MG63 (cell line): ENCODE measurements at regions not wholly inside any gene's neighbourhood (a gene's known extent, or its start where the extent isn't known, plus 50 kb on each side); places are given as distances from the start of the nearest gene placed in this dataset.

Source experiments
- DNase-seq: peaks from one replicate; pipeline ENCODE4 v3.0.0-alpha.2; 2020
- H3K27me3 ChIP-seq: fragments of 250-450 bp; sonication (Bioruptor Pico); 2 replicates; pipeline ENCODE4 v1.5.1; 2020; ENCODE audit warnings: mild to moderate bottlenecking, moderate library complexity
- H3K36me3 ChIP-seq: fragments of 250-450 bp; sonication (Bioruptor Pico); 2 replicates; pipeline ENCODE4 v1.5.1; 2020; ENCODE audit warnings: mild to moderate bottlenecking, moderate library complexity
- H3K4me3 ChIP-seq: fragments of 250-450 bp; sonication (Bioruptor Pico); 2 replicates; pipeline ENCODE4 v1.5.1; 2020; ENCODE audit warnings: mild to moderate bottlenecking, moderate library complexity
- H3K9me3 ChIP-seq: fragments of 250-450 bp; sonication (Bioruptor Pico); 2 replicates; pipeline ENCODE4 v1.5.1; 2020; ENCODE audit warnings: mild to moderate bottlenecking, moderate library complexity

GRCh38 chr2:144211065-144211464, 308.9 kb downstream of the ZEB2 start:
- Histone ChIP-seq H3K27me3 (no peaks in the 10 kb centered on the region), H3K36me3 (no peaks in the 10 kb centered on the region), H3K9me3 (no peaks in the 10 kb centered on the region), H3K4me3 (no peak overlapping the region)
- DNase-seq, result no peak

- H3K36me3 ChIP-seq, result no peaks in the 10 kb centered on the region
Measured at GRCh38 chr2:144210076-144210475, 309.8 kb downstream of the ZEB2 start.

DNA sequence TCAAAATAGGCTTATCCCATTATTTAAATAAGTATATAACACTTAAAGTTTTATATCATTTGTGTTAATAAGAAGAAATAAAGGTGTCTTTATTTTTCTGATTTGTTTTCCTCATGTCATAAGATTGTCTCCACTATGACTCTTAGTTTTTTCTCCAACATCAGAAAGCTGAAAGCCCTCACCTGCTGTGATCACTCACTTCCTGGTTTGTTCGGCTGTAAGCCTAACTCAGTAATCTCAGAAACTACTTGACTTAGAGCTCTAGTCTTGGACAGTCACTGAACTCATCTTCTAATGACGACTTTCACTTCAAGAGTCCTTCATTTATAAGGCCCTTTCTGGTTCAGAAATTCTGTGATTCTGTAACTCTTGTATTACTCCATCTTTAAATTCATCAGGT, 311.0 kb downstream of the ZEB2 start:
- Histone ChIP-seq H3K36me3 (no peaks in the 10 kb centered on the region), H3K9me3 (no peaks in the 10 kb centered on the region), H3K4me3 (no peak overlapping the region), H3K27me3 (no peaks in the 10 kb centered on the region)
- DNase-seq, result no peak

More at GRCh38 chr2:144210076-144210475, 309.8 kb downstream of the ZEB2 start:
- Histone ChIP-seq H3K4me3 (no peak overlapping the region), H3K9me3 (no peaks in the 10 kb centered on the region), H3K27me3 (no peaks in the 10 kb centered on the region)
- DNase-seq, result no peak

GRCh38 chr2:144206019-144206418, 313.9 kb downstream of the ZEB2 start:
- DNase-seq, result no peak
- H3K36me3 ChIP-seq, result no peaks in the 10 kb centered on the region
- no peaks in the 10 kb centered on the region for H3K9me3 ChIP-seq
- H3K27me3 ChIP-seq, result no peaks in the 10 kb centered on the region
- H3K4me3 ChIP-seq, result no peak overlapping the region

DNA sequence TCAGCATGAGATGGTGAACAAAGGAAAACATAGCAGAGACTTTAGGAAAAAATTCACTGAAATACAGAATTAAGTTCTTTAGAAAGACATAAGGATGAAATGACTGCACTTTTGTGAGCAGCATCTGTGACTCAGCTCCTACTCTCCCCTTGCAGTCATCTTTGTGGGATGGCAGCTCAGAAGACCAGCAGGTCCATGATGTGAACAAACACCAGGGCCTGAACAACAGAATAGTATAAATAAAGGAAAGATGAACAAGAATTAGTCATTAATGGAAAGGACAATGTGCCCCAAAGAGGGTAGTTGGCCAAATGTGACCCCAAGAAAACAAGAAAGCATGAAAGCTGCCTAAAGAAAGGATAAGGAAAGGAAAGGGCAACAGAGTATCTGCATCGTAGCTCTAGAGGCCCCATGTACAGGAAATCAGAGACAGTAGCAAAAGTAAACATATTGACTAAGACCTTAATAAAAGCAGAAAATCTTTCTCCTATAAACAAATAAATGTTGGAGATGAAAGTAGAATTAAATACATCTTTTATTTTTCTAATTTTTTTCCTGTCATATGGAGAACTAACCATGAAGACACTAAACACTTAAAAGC, 318.0 kb downstream of the ZEB2 start:
- Histone ChIP-seq H3K4me3 (no peak overlapping the region), H3K36me3 (no peaks in the 10 kb centered on the region), H3K27me3 (no peaks in the 10 kb centered on the region), H3K9me3 (no peaks in the 10 kb centered on the region)
- peak; percentile 23 for DNase-seq

DNA sequence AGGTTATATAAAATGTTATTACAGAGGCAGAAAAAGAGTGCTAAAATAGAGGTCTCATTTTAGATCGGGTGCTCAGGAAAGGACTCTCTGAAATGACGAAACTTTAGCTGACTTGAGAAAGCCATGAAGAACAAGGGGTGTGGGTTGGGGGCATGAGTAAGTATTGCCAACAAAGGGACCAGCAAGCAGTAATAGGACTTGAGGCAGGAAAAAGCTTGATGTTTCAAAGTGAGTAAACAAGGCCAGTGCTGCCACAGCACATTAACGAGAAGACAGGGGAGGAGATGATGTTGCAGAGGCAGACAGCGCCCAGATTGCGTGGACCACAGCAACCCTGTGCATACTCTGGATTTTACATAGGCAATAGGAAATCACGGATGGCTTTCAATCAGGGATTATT, 318.8 kb downstream of the ZEB2 start:
- Histone ChIP-seq H3K4me3 (no peak overlapping the region), H3K27me3 (no peaks in the 10 kb centered on the region), H3K36me3 (no peaks in the 10 kb centered on the region), H3K9me3 (no peaks in the 10 kb centered on the region)
- no peak for DNase-seq

DNA sequence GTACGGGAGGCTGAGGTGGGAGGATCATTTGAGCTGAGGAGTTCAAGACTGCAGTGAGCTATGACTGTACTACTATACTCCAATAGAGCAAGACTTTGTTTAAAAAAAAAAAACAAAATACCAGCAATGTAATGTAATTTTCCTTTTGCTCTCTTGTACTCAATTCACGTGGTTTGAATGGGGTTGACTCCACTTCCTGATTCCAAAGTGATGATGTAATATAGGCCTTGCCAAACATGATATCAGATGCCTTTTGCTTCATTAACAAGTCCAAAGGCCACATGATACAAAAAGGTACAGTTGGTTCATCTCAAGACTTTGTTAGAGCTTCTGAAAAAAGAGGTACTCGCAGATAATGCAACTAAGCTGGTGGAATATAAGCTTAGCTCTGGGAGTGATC, 321.8 kb downstream of the ZEB2 start:
- no peak for DNase-seq
- Histone ChIP-seq H3K4me3 (no peak overlapping the region), H3K27me3 (no peaks in the 10 kb centered on the region), H3K36me3 (no peaks in the 10 kb centered on the region), H3K9me3 (no peaks in the 10 kb centered on the region)

GRCh38 chr2:144194326-144195071, 325.4 kb downstream of the ZEB2 start:
- Histone ChIP-seq H3K4me3 (no peak overlapping the region), H3K36me3 (no peaks in the 10 kb centered on the region), H3K9me3 (no peaks in the 10 kb centered on the region), H3K27me3 (no peaks in the 10 kb centered on the region)
- no peak for DNase-seq

GRCh38 chr2:144190908-144191605, 328.9 kb downstream of the ZEB2 start:
- Histone ChIP-seq H3K27me3 (no peaks in the 10 kb centered on the region), H3K4me3 (no peak overlapping the region), H3K9me3 (no peaks in the 10 kb centered on the region), H3K36me3 (no peaks in the 10 kb centered on the region)
- DNase-seq, result no peak

DNA sequence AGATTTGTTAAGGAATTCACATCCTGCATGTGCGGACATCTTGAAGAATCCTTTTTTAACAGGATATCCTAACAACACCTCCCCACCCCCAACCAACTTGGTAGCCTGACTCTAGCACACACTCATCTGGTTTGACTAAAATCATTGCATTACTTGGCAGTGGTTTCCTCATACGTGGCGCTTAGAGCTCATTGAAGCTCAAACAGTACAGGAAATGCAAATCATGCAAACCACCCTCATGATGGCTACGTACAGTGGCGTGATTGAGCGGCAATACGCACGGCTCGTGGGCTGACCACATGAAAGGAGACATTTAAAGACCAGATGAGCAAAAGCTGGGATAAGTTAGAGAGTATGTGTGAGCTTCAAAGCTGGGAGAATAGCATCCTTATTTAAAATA, 336.2 kb downstream of the ZEB2 start:
- Histone ChIP-seq H3K4me3 (no peak overlapping the region), H3K27me3 (no peaks in the 10 kb centered on the region), H3K36me3 (no peaks in the 10 kb centered on the region), H3K9me3 (no peaks in the 10 kb centered on the region)
- no peak for DNase-seq

DNA sequence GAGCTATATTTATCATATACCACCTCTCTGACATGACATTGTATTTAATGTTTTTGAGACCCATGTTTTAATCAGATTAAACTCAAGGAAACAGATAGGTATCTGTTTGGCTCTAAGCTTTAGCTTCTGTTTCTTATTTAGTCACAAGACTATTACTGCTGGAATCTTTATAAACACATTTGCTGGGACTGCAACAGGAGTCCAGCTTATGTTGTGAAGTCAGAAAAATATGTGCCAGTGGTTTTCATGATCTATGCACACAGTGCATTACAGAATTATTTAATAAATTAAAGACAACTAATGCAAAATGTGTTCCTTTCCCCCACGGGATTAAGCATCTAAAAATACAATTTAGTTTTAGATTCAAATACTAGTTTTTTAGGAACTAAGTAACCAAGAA, 338.9 kb downstream of the ZEB2 start:
- DNase-seq, result no peak
- H3K4me3 ChIP-seq, result no peak overlapping the region
- no peaks in the 10 kb centered on the region for H3K27me3 ChIP-seq
- no peaks in the 10 kb centered on the region for H3K36me3 ChIP-seq
- no peaks in the 10 kb centered on the region; the same call in 1 of the 2 replicates for H3K9me3 ChIP-seq

- no peaks in the 10 kb centered on the region for H3K27me3 ChIP-seq
- DNase-seq, result no peak
- H3K36me3 ChIP-seq, result no peaks in the 10 kb centered on the region
- H3K9me3 ChIP-seq, result no peaks in the 10 kb centered on the region; the same call in 1 of the 2 replicates
- H3K4me3 ChIP-seq, result no peak overlapping the region
Measured at GRCh38 chr2:144180131-144180530, 339.8 kb downstream of the ZEB2 start.

GRCh38 chr2:144170179-144170578, 349.7 kb downstream of the ZEB2 start:
- no peak overlapping the region for H3K4me3 ChIP-seq
- no peak for DNase-seq
- H3K36me3 ChIP-seq, result no peaks in the 10 kb centered on the region
- H3K27me3 ChIP-seq, result no peaks in the 10 kb centered on the region
- no peaks in the 10 kb centered on the region for H3K9me3 ChIP-seq

DNA sequence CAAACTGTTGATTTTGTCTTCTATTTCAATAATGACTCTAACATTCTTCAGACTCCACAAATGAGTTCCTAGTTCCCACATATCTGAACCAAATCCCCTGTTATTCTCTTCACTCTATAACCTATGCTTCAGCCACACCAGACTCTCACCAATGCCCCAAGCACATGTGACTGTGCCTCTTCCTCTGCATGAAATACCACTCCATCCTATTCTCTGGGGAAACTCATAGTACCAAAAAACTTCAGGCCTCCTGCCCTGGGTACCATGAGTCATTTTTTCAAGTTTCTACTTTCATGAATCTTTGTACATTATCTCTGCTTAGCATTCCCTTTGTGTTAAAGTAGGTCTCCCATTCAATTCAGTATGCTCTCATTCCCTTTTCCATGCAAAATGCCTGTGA, 353.2 kb downstream of the ZEB2 start:
- Histone ChIP-seq H3K27me3 (no peaks in the 10 kb centered on the region), H3K9me3 (no peaks in the 10 kb centered on the region), H3K4me3 (no peak overlapping the region), H3K36me3 (no peaks in the 10 kb centered on the region)
- no peak for DNase-seq

DNA sequence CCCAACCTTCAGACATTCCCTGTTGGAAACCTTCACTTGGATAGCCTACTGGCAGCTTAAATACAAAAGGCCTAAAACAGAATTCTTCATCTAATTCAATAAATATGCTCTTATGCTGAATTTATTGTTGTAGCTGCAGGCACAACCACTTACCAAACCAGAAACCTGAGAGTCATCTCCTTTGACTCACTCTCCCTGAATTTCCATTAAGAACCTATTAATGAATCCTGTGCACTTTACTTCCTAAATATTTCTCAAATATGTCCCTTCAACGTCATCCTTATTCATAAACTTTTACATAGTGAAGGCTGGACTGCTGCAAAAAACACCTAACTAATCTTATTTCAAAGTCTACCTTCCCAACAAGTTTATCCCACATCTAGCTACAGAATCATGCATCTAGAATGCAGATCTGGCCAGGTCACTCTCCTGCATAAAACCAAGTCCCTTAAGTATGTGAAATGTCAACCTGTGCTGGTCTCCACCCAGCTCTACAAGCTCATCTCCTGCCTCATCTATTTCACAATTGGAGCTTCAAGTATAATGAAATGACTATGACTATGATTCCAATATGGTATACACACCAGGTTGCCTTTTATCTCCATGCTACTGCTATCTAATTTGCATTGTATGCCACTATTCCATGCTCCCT, 354.2 kb downstream of the ZEB2 start:
- no peak for DNase-seq
- H3K36me3 ChIP-seq, result no peaks in the 10 kb centered on the region
- H3K9me3 ChIP-seq, result no peaks in the 10 kb centered on the region
- no peak overlapping the region for H3K4me3 ChIP-seq
- no peaks in the 10 kb centered on the region for H3K27me3 ChIP-seq

DNA sequence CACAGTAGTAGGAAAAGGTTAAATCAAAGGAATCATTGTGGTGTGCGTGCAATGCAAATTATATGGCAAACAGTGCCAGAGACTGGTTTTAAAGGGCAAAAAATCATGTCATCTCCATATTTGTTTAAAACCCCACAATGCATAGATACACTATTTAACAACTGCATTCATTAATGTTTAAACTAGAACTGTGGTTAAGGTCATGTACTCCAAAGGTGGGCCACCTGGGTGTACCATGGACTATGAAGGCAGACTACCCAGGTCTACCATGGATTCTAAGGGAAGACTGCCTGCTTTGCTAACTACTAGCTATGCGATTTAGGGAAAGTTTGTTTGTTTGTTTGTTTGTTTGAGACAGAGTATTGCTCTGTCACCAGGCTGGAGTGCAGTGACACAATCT, 356.3 kb downstream of the ZEB2 start:
- Histone ChIP-seq H3K27me3 (no peaks in the 10 kb centered on the region), H3K4me3 (no peak overlapping the region), H3K36me3 (no peaks in the 10 kb centered on the region), H3K9me3 (no peaks in the 10 kb centered on the region)
- DNase-seq, result no peak

DNA sequence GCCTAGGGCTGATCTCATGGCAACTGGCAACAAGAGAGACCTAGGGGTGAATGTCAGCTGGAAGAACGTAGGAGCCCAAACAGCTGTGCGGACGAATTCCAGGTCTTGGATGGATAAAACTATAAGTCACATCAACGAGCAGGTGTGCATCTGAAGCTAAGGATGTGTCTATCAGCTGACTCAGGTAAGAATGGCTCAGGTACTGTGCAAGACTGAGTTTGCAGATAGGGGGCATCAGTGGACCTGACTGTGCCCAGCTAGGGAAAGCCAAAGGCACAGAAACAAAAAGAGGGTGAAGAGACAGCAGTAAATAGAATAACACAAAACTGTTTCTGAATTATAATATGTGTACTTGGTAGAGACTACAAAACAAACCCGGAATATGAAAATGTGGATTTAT, 357.3 kb downstream of the ZEB2 start:
- Histone ChIP-seq H3K9me3 (no peaks in the 10 kb centered on the region), H3K4me3 (no peak overlapping the region), H3K36me3 (no peaks in the 10 kb centered on the region), H3K27me3 (no peaks in the 10 kb centered on the region)
- no peak for DNase-seq
